ENCODE measurements at regions not wholly inside any gene's neighbourhood (a gene's known extent, or its start where the extent isn't known, plus 50 kb on each side); places are given as distances from the start of the nearest gene placed in this dataset.
"Not testable (repeated sequence)": the region's sequence is repeated elsewhere in the genome, so short reads cannot be mapped to it uniquely, and the experiment has no call there.

- not testable (repeated sequence) for DNase-seq
Observed at GRCh38 chr1:191525944-191526343, 632.3 kb upstream of the RGS18 start.

- DNase-seq, result no peak
Observed at GRCh38 chr1:191528275-191528674, 630.0 kb upstream of the RGS18 start.

DNA sequence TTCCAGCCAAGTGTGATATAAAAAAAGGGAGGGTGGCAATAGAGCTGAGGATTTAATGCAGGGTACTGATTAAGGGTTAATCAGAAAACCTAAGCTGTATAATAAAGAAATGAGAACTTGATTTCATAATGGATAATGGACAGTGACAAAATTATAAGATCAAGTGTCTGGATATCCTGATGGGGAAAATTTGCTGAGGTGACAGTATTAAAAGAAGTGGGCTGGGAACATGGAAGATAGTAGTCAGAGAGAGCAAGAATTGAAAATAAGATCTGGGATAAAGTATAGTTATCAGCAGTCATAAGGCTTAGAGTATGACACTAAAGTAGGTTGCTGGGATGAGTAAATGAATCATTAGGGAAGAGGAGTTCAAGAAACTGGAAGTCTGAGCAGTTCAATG, 627.3 kb upstream of the RGS18 start:
- no peak for DNase-seq

- no peak for DNase-seq
Observed at GRCh38 chr1:191533254-191533653, 625.0 kb upstream of the RGS18 start.

- no peak for DNase-seq
Observed at GRCh38 chr1:191536791-191537429, 621.4 kb upstream of the RGS18 start.

- DNase-seq, result no peak
Observed at GRCh38 chr1:191541758-191542157, 616.5 kb upstream of the RGS18 start.

DNA sequence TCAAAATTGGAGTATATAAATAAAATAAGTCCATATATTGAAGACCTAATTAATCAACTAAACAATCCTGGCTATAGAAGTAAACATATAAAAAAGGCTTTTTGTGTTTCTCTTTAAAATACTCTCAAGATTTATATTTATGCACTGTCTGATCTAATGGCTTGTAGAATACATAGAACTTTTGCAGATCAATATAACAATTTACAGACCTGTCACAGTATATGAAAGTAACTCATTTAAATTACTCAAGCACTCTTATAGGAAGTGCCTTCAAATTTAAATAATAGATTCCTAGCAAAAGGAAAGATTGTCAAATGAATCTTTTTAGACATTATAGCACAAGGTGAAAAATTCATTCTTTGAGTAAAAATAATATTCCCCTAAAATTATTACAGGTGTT, 615.8 kb upstream of the RGS18 start:
- DNase-seq, result no peak

DNA sequence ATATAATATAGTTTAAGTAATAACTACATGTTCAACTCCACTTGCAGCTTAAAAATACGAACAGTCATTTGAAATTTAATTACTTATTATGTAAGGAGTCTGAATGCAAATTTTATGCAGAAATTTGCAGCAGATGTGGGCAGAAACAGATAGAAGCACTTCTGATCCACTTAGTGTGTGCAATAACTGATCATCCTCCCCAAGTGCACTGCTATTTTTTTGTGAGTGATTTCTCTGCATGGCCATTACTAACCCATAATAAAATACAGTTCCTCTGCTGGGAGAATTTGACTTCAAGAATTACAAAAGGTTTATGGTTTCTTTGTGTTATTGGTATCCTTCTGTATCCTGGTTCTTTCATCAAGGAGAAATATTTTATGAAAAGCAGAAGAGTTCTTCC, 611.5 kb upstream of the RGS18 start:
- no peak for DNase-seq

DNA sequence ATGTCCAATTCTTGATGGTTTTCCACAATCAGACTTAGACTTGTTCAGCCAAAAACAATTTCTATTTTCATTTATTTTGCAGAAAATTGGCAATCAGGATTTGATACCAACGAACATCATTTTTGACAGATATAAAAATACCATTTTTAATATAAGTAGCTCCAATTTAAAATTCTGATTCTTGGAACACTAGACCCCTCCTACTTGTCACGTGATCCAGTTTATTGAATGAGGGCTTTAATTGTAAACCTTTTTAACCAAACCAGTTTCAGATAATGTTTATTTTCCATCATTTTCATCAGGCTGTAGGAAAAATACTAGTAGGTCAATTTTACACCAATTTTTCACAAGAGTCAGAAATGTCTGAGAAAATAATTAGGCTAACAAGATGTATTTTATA, 607.2 kb upstream of the RGS18 start:
- DNase-seq, result no peak

DNA sequence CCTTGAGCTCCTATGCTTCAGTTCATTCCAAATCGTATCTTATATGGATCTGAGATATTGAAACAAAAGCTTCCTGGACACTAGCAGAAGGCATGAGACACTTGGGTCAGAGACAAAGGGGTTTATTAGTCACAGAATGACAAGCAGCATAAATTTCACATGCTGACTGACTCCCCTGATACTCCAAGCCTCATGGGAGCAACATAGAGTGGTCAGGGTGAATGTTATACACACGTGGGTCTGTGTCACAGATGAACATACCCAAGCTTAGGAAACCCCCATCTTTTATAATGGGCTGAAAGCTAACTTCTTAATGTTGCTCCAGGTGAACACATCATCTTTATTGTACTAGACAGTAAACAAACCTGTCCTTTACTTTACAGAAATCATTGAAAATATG, 599.9 kb upstream of the RGS18 start:
- DNase-seq, result no peak

- DNase-seq, result no peak
Observed at GRCh38 chr1:191561276-191561675, 597.0 kb upstream of the RGS18 start.

DNA sequence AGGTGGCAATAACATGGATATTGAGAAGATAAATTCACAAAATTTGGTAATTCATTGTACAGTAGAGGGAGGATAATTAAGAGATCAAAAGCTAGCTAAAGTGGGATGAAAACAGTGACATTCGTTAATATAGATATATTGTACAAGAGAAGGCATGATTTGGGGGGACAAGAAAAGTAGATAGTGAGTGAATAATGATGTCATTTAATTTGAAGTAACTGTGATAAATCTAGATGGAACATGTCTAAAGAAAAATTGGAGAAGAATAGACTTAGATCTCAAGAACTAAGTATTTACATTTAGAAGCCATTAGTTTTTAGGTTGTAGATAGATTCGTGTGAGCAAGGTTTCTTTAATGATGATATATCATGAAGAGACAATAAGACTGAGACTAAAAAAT, 594.0 kb upstream of the RGS18 start:
- DNase-seq, result no peak

DNA sequence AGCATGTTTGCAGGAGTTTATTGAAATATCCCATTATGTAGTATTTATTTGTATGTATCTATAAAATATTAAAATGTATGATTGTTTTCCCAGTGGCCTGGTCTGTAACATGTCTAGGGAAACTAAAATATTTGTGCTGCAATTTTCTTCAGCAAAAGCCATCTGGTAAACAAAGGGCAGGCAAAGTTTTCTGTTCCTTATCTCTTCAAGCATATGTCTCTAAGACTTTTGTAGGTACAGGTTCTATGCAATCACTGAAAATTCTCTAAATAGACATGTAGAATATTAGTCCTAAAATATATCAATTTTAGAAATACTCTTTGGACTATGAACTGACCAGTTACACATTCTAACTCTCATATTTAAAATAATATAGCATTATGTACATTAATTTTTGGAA, 585.8 kb upstream of the RGS18 start:
- no peak for DNase-seq

- no peak for DNase-seq
Observed at GRCh38 chr1:191575180-191575579, 583.1 kb upstream of the RGS18 start.

- no peak for DNase-seq
Observed at GRCh38 chr1:191575746-191576145, 582.5 kb upstream of the RGS18 start.

DNA sequence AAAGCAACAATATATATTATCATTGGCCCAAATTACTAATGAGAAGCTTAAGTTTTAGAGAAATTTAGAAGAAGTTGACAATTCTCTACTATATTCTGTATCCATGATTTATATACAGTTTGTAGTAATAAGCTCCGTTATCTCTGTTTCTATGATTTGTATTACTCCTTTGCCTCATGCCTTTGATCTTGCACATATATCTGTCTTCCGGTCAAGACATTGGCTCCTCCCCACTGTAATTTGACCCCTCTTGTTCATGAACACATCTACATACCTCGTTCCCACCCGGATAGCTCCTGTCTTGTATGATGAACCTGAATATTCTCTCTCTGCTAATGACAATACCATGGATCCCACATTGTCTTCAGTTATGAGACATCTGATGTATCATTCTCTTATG, 581.0 kb upstream of the RGS18 start:
- DNase-seq, result no peak

GRCh38 chr1:191578281-191578680, 580.0 kb upstream of the RGS18 start:
- no peak for DNase-seq

DNA sequence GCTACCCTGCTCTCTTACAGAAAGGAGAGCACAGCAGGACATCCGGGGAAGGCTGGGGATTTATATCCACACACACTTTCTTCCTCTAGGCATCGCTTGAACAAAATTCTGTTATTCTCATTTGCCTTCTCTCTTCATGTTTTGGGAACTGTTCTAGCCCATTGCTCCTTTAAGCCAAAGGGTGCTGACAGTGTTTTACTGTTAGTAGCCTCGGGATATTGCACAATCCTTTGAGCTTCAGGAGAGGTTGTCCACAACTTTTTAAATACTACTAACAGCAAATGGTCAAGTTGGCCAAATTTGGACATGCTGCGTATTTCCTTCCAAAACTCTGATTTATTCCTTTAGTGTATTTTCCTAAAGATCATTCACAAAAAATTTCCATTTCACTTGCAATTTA, 579.2 kb upstream of the RGS18 start:
- DNase-seq, result no peak

DNA sequence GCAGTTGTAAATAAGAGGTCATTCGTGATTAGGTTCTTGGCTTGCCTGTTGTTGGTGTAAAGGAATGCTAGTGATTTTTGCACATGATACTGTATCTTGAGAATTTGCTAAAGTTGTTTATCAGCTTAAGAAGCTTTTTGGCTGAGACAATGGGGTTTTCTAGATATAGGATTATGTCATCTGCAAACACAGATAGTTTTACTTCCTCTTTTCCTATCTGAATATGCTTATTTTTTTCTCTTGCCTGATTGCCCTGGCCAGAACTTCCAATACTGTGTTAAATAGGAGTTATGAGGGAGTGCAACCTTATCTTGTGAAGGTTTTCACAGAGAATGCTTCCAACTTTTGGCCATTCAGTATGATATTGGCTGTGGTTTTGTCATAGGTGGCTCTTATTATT, 576.1 kb upstream of the RGS18 start:
- DNase-seq, result no peak

DNA sequence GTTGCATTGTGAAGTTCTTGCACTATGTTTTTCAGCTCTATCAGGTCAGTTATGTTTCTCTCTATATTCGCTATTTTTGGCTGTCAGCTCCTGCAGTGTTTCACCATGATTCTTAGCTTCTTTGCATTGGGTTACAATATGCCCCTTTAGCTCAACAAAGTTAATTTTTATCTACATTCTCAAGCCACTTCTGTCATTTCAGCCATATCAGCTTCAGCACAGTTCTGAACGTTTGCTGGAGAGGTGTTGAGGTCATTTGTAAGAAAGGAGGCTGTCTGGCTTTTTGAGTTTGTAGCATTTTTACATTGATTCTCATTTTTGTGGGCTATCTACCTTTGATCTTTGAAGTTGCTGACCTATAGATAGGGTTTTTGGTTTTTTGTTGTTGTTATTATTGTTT, 573.2 kb upstream of the RGS18 start:
- DNase-seq, result no peak

GRCh38 chr1:191588905-191589304, 569.4 kb upstream of the RGS18 start:
- DNase-seq, result no peak

- DNase-seq, result no peak
Observed at GRCh38 chr1:191589536-191589935, 568.7 kb upstream of the RGS18 start.

GRCh38 chr1:191590578-191590977, 567.7 kb upstream of the RGS18 start:
- DNase-seq, result no peak

DNA sequence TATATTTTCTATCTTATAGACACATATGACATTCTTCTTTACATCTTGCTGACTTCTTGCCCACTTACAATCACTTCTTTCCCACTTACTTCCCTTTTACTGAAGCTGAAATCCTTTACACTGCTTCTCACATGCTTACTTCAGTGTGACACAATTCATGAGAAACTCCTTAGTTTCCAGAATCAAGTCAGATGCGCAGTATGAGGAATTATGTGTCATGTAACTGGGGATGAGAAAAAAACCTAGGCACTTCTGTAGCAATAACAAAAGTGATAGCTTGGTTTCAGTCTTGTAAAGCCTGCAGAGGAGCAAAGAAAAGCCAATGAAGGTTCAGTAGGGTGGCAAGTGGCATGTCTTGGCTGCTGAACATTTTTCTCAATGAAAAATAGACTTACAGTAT, 566.2 kb upstream of the RGS18 start:
- no peak for DNase-seq

GRCh38 chr1:191592907-191593306, 565.4 kb upstream of the RGS18 start:
- no peak for DNase-seq

- DNase-seq, result no peak
Observed at GRCh38 chr1:191595170-191595569, 563.1 kb upstream of the RGS18 start.
